MV-4-11 (cell line): ENCODE measurements at regions not wholly inside any gene's neighbourhood (a gene's known extent, or its start where the extent isn't known, plus 50 kb on each side); places are given as distances from the start of the nearest gene placed in this dataset.

Experiments used
- DNase-seq: peaks from one replicate; lab custom pipeline; 2025; lab: John Stamatoyannopoulos, UW

- DNase-seq = no peak
Measured at GRCh38 chr7:69162326-69162725, 435.9 kb upstream of the AUTS2 start.

DNA sequence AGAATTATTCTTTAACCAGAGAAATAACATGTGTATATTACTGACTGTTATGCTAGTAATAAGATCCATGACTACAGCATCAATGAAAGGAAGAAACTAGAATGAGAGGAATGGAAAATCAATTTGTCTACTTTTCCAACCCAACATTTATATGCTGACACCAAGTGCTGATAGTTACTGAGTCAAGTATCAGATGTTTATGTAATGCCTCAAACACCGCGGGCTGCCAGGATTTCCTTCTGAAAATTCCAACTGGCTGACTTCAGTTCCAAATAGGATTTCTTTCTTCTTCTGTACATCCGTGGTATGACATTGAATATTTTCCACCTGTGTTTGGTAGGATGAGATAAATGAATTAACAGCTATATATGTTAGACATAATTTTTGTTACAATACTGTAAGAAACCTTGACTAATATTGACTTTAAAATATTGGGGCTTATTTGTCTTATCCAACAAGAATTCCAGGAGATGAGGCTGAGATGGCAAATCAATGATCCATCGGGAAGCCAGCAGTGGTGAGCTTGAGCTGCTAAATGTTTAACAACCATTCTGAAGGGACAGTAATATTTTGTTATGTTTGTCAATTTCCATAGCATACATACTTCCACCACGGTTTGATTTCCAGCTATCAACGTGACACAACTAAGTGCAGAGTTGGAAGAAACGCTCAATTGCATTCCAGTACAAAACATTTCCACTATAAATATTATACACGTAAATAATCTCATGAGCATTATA, 435.2 kb upstream of the AUTS2 start:
- DNase-seq = no peak

- DNase-seq = no peak
Measured at GRCh38 chr7:69166979-69167516, 431.2 kb upstream of the AUTS2 start.

DNA sequence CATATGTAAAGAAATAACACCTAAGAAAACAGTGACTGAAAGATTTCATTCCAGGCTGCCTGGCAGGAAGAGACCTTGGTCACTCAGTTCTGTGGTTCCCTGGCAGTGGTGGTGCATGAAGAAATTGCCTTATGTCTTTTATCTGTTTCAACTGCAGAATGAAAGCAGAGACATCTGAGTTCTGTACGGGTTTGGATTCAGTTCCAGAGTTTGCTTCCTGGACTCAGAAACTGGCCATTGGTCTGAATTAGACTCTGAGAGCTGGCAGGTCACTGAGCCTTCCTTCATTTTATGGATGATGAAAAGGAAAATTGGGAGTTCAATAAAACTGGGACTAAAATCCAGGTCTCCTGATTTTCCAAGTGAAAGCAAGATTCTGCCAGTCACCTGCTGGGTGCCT, 428.9 kb upstream of the AUTS2 start:
- no peak for DNase-seq

- DNase-seq = no peak
Measured at GRCh38 chr7:69172357-69173077, 425.8 kb upstream of the AUTS2 start.

GRCh38 chr7:69173341-69173740, 424.9 kb upstream of the AUTS2 start:
- no peak for DNase-seq

DNA sequence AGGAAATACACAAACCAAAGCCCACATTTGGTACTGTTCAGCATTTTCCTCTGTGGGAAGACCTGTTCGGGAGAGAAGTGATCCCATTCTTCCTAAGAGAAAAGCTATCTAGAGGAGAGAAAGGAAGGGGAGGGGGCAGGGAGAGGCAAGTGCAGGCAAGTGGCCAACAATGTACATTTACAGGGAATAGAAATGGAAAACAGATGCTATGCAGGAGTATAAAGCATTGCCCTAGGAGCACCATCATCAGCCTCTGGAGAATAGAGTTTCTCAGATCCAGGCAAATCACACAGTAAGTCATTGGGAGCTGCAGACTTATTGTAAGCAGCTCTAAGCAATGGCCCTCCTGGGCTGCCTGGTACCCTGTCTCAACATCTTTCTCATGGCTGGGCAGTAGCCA, 424.4 kb upstream of the AUTS2 start:
- DNase-seq = no peak

DNA sequence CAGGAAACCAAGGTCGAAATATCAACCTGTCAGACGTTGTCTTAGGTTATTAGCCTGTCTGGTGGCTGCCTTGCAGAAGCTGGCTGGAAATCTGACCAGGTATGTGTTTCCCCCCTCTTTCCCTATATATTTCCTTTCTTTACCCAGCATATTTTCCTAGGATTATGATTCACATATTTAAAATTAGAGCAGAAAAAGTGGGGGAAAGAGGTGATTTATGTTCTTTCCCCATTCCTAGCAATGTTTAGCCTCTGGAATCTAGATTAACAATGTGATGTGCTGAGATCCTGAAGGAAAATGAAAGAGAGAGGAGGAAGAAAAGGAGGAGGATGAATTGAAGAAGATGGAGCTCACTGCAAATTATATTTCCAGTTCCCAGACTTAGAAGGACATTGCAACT, 421.4 kb upstream of the AUTS2 start:
- no peak for DNase-seq

- DNase-seq = no peak
Measured at GRCh38 chr7:69177461-69177861, 420.8 kb upstream of the AUTS2 start.

GRCh38 chr7:69177941-69178494, 420.3 kb upstream of the AUTS2 start:
- peak; percentile 30 for DNase-seq

- DNase-seq = no peak
Measured at GRCh38 chr7:69180662-69181061, 417.6 kb upstream of the AUTS2 start.

DNA sequence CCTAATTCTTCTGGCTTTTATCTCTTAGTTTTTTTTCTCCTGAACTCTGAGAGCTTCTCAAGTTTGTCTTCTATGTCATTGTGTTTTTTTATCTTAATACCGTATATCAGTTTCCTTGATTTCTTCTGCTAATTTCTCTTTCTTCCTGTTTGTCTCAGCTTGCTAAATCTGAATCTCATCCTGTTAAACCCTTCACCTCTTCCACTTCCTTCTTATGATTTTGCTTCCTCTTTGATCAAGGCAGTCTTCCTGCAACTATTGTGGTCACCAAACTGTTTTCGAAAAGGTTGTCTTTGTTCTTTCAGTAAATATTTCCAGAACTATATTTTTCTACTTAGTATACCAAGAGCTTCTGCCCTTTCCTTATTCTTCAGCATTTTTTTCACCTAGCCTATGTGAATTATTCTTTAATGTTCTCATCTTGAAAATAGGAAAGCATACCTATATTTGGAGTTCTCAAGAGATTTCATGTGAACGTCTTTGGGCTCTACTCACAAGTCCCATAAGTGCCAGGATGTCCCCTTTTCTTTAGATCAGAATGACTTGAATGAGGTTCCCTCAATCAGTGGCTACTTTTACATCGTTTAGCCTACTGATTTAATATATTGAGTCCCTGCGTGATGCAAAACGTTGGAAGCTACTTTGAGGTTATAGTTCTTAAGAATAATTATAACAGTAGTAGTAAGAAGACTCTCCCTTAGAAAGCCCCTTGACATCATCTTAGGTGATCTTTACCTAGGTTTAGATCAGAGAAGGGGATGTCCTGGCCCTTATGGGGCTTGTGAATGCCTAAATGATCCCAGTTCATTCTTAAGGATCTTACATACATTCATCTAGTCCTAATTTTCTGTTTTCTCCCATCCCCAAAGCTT, 415.4 kb upstream of the AUTS2 start:
- peak; percentile 66 for DNase-seq

DNA sequence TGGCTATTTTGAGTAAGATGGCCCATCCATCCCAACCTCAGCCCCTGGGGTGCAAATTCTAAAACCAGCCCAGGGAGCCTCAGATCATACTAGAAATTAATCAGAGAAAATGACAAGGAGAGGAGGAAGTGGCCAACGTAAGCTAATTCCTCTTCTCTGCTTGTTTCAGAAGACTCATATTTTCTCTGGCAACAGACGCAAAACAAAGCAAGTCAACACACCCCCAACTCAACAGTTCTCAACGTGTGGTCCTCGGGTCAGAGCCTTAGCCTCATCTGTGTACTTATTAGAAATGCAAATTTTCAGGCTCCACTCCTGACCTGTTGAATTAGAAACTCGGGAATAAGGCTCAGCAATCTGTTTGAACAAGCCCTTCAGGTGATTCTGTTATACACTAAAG, 413.9 kb upstream of the AUTS2 start:
- peak; percentile 66 for DNase-seq

- DNase-seq = no peak
Measured at GRCh38 chr7:69185170-69185569, 413.1 kb upstream of the AUTS2 start.

DNA sequence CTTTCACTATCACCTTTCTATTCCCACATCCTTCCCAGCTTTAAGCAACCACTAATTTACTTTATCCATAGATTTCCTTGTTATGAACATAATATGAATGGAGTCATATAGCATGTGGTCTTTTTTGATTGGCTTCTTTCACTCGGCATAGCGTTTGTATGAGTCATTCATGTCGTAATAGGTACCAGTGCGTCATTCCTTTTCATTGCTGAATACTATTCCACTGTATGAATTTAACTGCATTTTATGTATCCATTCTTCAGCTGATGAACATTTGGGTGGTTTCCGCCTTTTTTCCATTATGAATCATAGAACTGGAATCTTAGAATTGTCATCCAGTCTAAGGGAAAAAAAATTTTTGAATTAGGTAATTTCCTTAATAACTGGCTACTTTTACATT, 411.3 kb upstream of the AUTS2 start:
- DNase-seq = no peak

DNA sequence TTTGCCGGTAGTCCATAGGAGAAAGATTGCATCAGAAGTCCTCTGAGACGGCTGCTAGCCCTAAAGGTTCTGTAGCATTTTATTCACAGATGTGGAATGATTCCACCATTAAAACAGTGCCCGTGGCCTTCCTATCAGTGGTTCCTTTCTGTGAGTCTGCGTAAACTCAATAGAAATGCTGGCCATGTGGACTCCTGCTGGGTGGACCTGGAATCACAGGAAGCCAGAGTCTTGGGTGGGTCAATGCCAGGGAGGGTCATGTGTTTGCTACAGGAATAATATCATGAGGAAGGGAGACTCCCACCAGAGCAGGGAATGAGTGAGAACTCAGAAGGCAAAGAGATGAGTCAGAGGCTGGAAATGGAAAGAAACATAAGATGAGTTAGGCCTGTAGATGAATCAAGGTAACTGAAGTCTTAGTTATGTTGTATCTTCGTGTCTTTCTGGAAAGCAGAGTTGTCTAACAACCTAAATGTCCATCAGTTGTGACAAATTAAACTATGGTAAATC, 410.4 kb upstream of the AUTS2 start:
- DNase-seq = no peak

DNA sequence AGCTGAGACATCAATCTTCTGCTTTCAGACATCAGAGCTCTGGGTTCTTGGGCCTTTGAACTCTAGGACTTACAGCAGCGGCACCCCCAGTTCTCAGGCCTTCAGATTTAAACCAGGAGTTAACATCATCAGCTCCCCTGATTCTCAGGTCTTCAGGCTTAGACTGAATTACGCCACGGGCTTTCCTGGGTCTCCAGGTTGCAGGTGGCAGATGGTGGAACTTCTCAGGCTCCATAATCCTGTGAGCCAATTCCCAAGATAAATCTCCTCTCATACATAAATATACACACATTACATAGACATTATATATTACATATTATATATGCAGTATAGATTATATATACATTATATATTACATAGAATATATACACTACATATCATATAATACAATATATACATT, 408.9 kb upstream of the AUTS2 start:
- DNase-seq = no peak

DNA sequence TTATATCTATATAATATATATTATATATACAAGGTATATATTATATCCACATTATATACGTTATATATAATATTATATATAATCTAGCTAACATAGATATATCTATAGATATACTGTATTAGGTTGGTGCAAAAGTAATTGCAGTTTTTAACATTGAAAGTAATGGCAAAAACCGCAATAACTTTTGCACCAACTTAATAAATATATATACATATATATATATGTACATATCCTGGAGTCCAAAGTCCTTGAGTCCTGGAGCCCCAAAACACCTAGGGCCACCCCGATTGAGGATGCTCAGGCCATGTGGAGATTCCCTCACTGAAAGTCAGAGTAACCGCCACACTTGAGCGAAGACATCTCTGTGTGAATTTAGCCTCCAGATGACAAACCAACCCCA, 408.2 kb upstream of the AUTS2 start:
- no peak for DNase-seq

DNA sequence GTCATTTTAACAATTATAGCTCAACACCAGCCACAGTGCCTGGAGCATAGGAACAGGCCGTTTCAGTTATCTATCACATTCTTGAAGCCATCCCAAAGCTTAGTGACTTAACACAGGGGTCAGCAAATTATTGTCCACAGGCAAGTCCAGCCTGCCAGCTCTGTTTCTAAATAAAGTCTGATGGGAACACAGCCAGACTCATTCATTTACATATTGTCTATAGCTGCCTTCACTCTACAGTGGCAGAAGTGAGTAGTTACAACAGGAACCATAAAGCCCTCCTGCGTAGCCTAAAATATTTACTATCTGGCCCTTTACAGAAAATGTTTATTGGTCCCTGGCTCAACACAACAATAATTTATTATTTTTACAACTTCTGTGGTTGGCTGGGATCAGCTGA, 407.5 kb upstream of the AUTS2 start:
- DNase-seq = no peak

GRCh38 chr7:69192134-69192533, 406.1 kb upstream of the AUTS2 start:
- no peak for DNase-seq

- peak; percentile 94 for DNase-seq
Measured at GRCh38 chr7:69193061-69193460, 405.2 kb upstream of the AUTS2 start.

DNA sequence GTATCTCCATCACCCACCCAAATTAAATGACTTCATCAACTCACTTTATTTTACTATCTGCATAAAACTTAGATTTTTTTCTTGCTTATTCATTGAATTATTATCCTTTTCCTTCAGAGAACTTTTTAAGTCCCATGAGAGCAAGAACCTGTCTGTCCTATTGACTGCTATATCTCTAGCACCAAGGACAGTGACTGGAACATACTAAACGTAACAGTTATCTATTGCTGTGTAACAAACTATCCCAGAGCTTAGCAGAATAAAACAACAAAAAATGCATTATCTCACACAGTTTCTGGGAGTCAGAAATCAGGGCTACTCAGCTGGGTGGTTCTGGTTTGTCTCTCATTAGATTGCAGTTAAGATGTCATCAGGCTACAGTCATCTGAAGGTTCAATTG, 401.7 kb upstream of the AUTS2 start:
- DNase-seq = no peak
